Ishikawa (cell line): ENCODE measurements at regions not wholly inside any gene's neighbourhood (a gene's known extent, or its start where the extent isn't known, plus 50 kb on each side); places are given as distances from the start of the nearest gene placed in this dataset.

Experiments
- CEBPB ChIP-seq: IDR thresholded peaks from 2 replicates; pipeline ENCODE4 v1.6.1; 2012
- CREB1 ChIP-seq: IDR thresholded peaks from 2 replicates; pipeline ENCODE4 v1.6.1; 2012; ENCODE audit warnings: low read depth
- EGR1 ChIP-seq: IDR thresholded peaks from 2 replicates; pipeline ENCODE4 v1.6.1; 2012
- EP300 ChIP-seq: IDR thresholded peaks from 2 replicates; pipeline ENCODE4 v1.6.1; 2012; ENCODE audit warnings: borderline replicate concordance
- FOXM1 ChIP-seq: IDR thresholded peaks from 2 replicates; pipeline ENCODE4 v1.6.1; 2012; ENCODE audit warnings: low read depth, borderline replicate concordance
- NFIC ChIP-seq: IDR thresholded peaks from 2 replicates; pipeline ENCODE4 v1.6.1; 2012
- RAD21 ChIP-seq: IDR thresholded peaks from 2 replicates; pipeline ENCODE4 v1.6.1; 2012; ENCODE audit warnings: low read depth
- TAF1 ChIP-seq: IDR thresholded peaks from 2 replicates; pipeline ENCODE4 v1.6.1; 2012; ENCODE audit warnings: low read depth, mild to moderate bottlenecking
- TCF12 ChIP-seq: IDR thresholded peaks from 2 replicates; pipeline ENCODE4 v1.6.1; 2012; ENCODE audit warnings: low read depth
- TEAD4 ChIP-seq: IDR thresholded peaks from 2 replicates; pipeline ENCODE4 v1.6.1; 2012
- YY1 ChIP-seq: IDR thresholded peaks from 2 replicates; pipeline ENCODE4 v1.6.1; 2012; ENCODE audit warnings: low read depth
- ZBTB7A ChIP-seq: IDR thresholded peaks from 2 replicates; pipeline ENCODE4 v1.6.1; 2012; ENCODE audit warnings: low read depth
- TF ChIP-seq, protein P1 (sequence below): IDR thresholded peaks from 2 replicates; pipeline ENCODE4 v1.6.1; 2012; ENCODE audit warnings: low read depth, mild to moderate bottlenecking
- TF ChIP-seq, protein P2 (sequence below): IDR thresholded peaks from 2 replicates; pipeline ENCODE4 v1.6.1; 2012
- TF ChIP-seq, protein P3 (sequence below): IDR thresholded peaks from 2 replicates; pipeline ENCODE4 v1.6.1; 2012

DNA sequence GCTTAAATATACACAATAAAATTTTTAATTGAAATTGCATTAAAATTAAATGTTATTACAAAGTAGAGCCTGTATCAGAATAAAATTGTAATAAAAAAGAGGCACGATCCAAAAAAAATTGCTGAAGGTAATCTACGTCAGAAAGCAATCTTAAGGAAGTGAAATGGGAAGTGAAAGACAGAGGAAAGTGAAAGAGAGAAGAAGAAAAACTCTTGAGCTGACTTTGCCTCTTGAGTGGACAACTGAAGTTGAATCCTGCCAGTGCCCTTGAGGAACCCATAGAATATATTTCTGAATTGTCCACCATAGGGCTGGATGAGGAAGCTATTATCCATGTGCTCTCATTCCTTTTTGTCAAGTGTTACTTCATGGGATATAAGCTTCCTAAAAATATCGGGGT is 285.1 kb upstream of the STAC start:
- TF ChIP-seq ZBTB7A (no peak), EGR1 (no peak), CEBPB (no peak), RAD21 (no peak), YY1 (no peak), TAF1 (no peak), FOXM1 (no peak), EP300 (no peak), TEAD4 (no peak), CREB1 (no peak), NFIC (no peak)
- TF ChIP-seq, protein P1, sequence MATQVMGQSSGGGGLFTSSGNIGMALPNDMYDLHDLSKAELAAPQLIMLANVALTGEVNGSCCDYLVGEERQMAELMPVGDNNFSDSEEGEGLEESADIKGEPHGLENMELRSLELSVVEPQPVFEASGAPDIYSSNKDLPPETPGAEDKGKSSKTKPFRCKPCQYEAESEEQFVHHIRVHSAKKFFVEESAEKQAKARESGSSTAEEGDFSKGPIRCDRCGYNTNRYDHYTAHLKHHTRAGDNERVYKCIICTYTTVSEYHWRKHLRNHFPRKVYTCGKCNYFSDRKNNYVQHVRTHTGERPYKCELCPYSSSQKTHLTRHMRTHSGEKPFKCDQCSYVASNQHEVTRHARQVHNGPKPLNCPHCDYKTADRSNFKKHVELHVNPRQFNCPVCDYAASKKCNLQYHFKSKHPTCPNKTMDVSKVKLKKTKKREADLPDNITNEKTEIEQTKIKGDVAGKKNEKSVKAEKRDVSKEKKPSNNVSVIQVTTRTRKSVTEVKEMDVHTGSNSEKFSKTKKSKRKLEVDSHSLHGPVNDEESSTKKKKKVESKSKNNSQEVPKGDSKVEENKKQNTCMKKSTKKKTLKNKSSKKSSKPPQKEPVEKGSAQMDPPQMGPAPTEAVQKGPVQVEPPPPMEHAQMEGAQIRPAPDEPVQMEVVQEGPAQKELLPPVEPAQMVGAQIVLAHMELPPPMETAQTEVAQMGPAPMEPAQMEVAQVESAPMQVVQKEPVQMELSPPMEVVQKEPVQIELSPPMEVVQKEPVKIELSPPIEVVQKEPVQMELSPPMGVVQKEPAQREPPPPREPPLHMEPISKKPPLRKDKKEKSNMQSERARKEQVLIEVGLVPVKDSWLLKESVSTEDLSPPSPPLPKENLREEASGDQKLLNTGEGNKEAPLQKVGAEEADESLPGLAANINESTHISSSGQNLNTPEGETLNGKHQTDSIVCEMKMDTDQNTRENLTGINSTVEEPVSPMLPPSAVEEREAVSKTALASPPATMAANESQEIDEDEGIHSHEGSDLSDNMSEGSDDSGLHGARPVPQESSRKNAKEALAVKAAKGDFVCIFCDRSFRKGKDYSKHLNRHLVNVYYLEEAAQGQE = no peak
- TF ChIP-seq, protein P2, sequence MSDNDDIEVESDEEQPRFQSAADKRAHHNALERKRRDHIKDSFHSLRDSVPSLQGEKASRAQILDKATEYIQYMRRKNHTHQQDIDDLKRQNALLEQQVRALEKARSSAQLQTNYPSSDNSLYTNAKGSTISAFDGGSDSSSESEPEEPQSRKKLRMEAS = no peak

DNA sequence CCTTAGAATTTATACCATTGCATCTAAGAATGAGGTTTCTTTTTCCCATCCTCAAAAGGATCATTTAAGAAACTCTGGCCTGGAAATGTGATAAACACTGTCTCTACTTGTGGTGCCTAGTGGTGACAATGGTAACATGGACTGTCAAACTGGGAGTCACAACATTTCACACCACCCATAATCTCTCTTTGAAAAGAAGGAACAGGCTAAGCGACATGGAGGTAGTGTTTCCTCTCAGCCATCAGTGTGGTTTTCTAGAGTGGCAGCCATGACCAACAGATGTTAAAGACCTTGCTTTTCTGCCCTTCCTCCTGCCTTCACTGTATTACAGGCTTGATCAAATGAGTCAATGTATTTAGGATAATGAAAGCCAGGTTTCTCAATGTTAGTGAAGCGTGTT is 283.1 kb upstream of the STAC start:
- TF ChIP-seq EGR1 (no peak), CEBPB (no peak), CREB1 (no peak), RAD21 (no peak), NFIC (no peak), YY1 (no peak), FOXM1 (no peak), TAF1 (no peak)
- TF ChIP-seq, protein P3, sequence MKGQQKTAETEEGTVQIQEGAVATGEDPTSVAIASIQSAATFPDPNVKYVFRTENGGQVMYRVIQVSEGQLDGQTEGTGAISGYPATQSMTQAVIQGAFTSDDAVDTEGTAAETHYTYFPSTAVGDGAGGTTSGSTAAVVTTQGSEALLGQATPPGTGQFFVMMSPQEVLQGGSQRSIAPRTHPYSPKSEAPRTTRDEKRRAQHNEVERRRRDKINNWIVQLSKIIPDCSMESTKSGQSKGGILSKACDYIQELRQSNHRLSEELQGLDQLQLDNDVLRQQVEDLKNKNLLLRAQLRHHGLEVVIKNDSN = no peak
- TF ChIP-seq, protein P2 = no peak
- TF ChIP-seq, protein P1 = no peak

DNA sequence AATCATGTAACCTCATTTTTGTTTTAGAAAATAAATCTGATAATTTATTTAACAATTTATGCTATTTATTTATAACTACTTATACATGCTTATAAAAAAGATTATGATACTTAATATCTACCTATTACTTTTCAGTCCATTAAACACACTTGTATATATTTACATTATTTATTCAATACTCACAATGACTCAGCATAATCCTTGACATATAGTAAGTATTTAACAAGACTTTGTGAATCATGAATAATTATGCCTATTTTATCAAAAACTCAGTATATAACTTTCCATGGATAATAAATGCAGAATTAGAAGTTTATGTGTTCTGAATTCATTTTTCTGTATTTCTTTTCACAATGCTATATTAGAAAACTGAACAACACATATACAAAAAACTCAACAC is 266.0 kb upstream of the STAC start:
- no peak for TF ChIP-seq TCF12
- TF ChIP-seq, protein P1 = no peak
- TF ChIP-seq EGR1 = no peak
- no peak for TF ChIP-seq YY1
- TF ChIP-seq RAD21 = no peak
- TF ChIP-seq, protein P2 = no peak
- TF ChIP-seq TAF1 = no peak
- no peak for TF ChIP-seq CREB1
- TF ChIP-seq, protein P3 = no peak
- no peak for TF ChIP-seq NFIC
- TF ChIP-seq ZBTB7A = no peak

DNA sequence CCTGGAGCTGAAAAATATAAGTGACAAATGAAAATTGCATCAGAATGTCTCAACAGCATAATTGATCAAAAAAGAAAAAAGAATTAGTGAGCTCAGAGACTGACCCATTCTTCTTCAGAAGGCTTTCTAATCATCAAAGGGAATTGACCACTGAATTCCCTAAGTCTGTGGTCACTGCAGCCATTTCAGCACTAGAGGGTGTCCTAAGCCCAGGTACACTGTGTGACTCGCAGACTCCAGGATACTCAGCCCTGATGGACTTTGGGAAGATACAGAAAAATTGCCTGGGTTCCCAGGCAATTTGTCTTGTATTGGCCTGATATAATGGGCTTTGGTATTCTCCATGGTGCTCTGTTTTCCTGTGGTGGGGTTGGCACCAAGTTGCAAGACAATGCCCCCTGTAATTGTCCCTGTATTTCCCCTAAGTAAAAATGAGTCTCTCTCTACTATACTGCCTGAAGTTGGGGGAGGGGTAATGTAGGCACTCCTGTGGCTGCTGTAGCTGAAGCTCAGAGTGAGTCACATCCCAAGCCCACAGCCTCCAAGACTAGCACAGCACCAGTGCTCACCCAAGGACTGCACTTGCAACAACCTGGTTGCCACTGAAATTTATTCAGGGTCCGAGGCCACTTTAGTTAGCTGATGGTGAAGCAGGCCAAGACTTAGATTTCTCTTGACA is 256.0 kb upstream of the STAC start:
- TF ChIP-seq, protein P3 = no peak
- peak; percentile 88 for TF ChIP-seq RAD21
- TF ChIP-seq, protein P1 = no peak
- TF ChIP-seq, protein P2 = no peak
